ENCODE measurements at regions not wholly inside any gene's neighbourhood (a gene's known extent, or its start where the extent isn't known, plus 50 kb on each side); places are given as distances from the start of the nearest gene placed in this dataset.

DNA sequence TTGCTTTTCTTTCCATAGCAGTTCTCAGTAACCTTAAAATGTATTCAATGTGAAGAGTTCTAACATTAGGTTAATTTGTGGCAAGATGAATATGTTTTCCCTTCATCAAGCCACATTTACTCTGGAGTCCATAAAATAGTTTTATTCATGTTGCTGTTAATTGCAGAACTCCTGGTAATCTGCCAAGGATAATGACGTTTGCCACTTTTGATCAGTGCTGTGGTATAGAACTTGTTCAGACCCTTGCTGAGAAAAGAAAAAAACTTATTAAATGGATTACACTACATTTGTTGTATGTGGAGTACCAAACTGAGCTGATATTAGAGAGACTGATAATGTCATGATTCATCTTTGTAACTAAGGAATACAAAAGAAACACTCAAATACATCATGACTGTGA, 212.4 kb upstream of the DMAC1 start:
- H3K9me3 Mint-ChIP-seq, result peaks cover 3% of the 10 kb centered on the region
- H3K4me3 Mint-ChIP-seq, result no peak overlapping the region
- no peak for ATAC-seq
- no peaks in the 10 kb centered on the region for H3K4me1 Mint-ChIP-seq
- no peaks in the 10 kb centered on the region for H3K36me3 Mint-ChIP-seq
- DNase-seq (ENCODE audit: low spot score in 2 of 2), result no peak
- H3K27ac Mint-ChIP-seq, result no peak overlapping the region

DNA sequence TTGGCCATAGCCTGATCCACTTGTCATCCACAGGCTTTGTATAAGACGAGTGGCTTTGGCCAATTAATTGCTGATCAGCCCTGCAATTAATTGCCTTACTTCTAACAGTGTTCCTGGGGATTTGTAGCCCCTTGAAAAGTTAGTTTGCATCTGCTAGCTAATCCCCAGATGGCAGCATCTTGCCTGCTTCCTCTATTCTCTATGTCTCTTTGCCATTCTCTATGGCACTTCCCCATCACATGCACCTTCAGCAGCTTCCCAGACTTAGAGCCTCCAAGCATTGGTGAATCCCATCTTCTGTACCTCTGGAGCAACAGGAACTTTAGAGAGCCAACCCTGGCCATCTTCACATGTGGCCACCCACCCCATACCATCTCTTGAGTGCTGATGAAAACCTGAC, 197.0 kb upstream of the DMAC1 start:
- peaks cover 5% of the 10 kb centered on the region for H3K4me1 Mint-ChIP-seq
- no peak overlapping the region for H3K27ac Mint-ChIP-seq
- H3K36me3 Mint-ChIP-seq, result no peaks in the 10 kb centered on the region
- H3K4me3 Mint-ChIP-seq, result no peak overlapping the region
- DNase-seq (ENCODE audit: low spot score in 2 of 2) (no peak), ATAC-seq (no peak)
- no peaks in the 10 kb centered on the region for H3K9me3 Mint-ChIP-seq

GRCh38 chr9:7988644-7989280, 189.2 kb upstream of the DMAC1 start:
- no peaks in the 10 kb centered on the region for H3K9me3 Mint-ChIP-seq
- H3K4me3 Mint-ChIP-seq, result no peak overlapping the region
- peaks cover 8% of the 10 kb centered on the region for H3K4me1 Mint-ChIP-seq
- DNase-seq (ENCODE audit: low spot score in 2 of 2) (no peak), ATAC-seq (no peak)
- H3K36me3 Mint-ChIP-seq, result no peaks in the 10 kb centered on the region
- no peak overlapping the region for H3K27ac Mint-ChIP-seq

GRCh38 chr9:7984692-7985091, 185.1 kb upstream of the DMAC1 start:
- H3K4me1 Mint-ChIP-seq, result peaks cover 28% of the 10 kb centered on the region
- DNase-seq (ENCODE audit: low spot score in 2 of 2), result no peak

GRCh38 chr9:7984203-7984602, 184.6 kb upstream of the DMAC1 start:
- Mint-ChIP-seq H3K9me3 (no peaks in the 10 kb centered on the region), H3K36me3 (no peaks in the 10 kb centered on the region), H3K4me1 (peaks cover 28% of the 10 kb centered on the region), H3K27ac (no peak overlapping the region), H3K4me3 (no peak overlapping the region)
- DNase-seq (ENCODE audit: low spot score in 2 of 2) (no peak), ATAC-seq (no peak)

More at GRCh38 chr9:7984692-7985091, 185.1 kb upstream of the DMAC1 start:
- H3K36me3 Mint-ChIP-seq, result no peaks in the 10 kb centered on the region
- no peak overlapping the region for H3K27ac Mint-ChIP-seq
- H3K9me3 Mint-ChIP-seq, result no peaks in the 10 kb centered on the region
- no peak overlapping the region for H3K4me3 Mint-ChIP-seq
- no peak for ATAC-seq

- no peak for DNase-seq (ENCODE audit: low spot score in 2 of 2)
- Mint-ChIP-seq H3K4me1 (peaks cover 25% of the 10 kb centered on the region), H3K9me3 (no peaks in the 10 kb centered on the region), H3K27ac (no peak overlapping the region), H3K4me3 (no peak overlapping the region), H3K36me3 (no peaks in the 10 kb centered on the region)
- no peak for ATAC-seq
Measured at GRCh38 chr9:7983490-7983889, 183.9 kb upstream of the DMAC1 start.

DNA sequence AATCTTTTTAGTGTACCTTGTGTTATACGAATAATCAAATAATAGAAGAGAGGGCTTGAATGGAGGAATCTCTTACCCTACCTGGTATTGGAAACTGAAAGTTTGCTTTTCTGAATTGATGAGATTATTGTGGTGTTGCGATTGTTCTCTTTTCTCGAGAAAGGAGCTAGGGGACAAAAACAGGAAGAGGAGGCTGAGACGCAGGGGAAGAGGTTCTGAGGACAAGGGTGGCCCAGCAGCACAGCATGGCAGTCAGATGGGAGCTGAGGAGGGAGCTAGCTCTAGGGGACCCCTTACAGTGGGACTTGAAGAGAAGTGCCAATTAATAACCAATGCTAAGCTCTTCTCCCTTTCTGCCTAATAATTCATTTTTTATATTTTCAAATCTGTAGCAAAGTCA, 183.3 kb upstream of the DMAC1 start:
- Mint-ChIP-seq H3K27ac (no peak overlapping the region), H3K4me3 (peak overlapping the region; percentile 6), H3K9me3 (no peaks in the 10 kb centered on the region), H3K4me1 (peaks cover 30% of the 10 kb centered on the region), H3K36me3 (no peaks in the 10 kb centered on the region)
- ATAC-seq (no peak), DNase-seq (ENCODE audit: low spot score in 2 of 2) (no peak)

GRCh38 chr9:7980691-7981289, 181.2 kb upstream of the DMAC1 start:
- H3K27ac Mint-ChIP-seq, result no peak overlapping the region
- peaks cover 49% of the 10 kb centered on the region for H3K4me1 Mint-ChIP-seq
- no peak for ATAC-seq
- DNase-seq (ENCODE audit: low spot score in 2 of 2), result no peak
- H3K4me3 Mint-ChIP-seq, result no peak overlapping the region
- no peaks in the 10 kb centered on the region for H3K9me3 Mint-ChIP-seq
- peaks cover 6% of the 10 kb centered on the region for H3K36me3 Mint-ChIP-seq

DNA sequence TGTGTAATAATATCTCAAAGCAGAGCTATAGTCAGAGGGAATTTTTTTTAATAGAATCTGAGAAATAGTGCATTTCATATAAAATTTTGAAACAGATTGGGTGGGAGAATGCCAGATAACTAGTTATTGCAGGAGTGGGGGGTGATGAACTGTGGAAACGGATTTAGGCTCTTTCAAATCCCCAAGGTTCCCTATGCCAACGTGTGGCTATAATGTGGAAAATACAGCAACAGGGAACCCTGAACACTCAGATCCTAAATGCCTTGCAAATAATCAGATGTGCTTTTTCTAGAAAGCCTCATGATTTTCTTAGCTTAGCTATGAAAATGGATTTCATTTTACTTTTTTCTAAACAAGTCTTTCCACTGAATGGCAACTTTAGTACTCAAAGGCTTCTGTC, 180.5 kb upstream of the DMAC1 start:
- no peak overlapping the region for H3K4me3 Mint-ChIP-seq
- H3K9me3 Mint-ChIP-seq, result no peaks in the 10 kb centered on the region
- peaks cover 6% of the 10 kb centered on the region for H3K36me3 Mint-ChIP-seq
- no peak for ATAC-seq
- peaks cover 54% of the 10 kb centered on the region for H3K4me1 Mint-ChIP-seq
- DNase-seq (ENCODE audit: low spot score in 2 of 2), result no peak
- H3K27ac Mint-ChIP-seq, result no peak overlapping the region

DNA sequence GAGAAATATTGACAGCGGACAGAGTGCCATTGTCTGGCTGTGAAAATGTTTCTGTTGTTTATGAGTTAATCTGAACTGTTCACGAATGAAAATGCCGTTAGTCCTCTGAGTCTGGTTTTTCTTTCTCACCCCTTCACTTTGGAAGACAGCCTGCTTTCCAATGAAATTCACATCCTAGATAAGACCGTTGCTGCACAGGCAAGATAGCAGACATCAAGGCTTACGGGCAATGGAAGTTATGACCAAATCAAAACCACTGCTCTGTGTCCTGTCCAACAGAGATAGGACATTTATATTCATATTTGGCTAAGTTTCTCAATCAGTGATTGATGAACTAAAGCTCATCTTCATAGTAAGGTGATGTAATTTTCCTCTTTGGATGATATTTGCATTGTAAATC, 180.0 kb upstream of the DMAC1 start:
- H3K4me1 Mint-ChIP-seq, result peaks cover 58% of the 10 kb centered on the region
- no peak overlapping the region for H3K4me3 Mint-ChIP-seq
- DNase-seq (ENCODE audit: low spot score in 2 of 2) (no peak), ATAC-seq (no peak)
- no peak overlapping the region for H3K27ac Mint-ChIP-seq
- peaks cover 6% of the 10 kb centered on the region for H3K36me3 Mint-ChIP-seq
- no peaks in the 10 kb centered on the region for H3K9me3 Mint-ChIP-seq

DNA sequence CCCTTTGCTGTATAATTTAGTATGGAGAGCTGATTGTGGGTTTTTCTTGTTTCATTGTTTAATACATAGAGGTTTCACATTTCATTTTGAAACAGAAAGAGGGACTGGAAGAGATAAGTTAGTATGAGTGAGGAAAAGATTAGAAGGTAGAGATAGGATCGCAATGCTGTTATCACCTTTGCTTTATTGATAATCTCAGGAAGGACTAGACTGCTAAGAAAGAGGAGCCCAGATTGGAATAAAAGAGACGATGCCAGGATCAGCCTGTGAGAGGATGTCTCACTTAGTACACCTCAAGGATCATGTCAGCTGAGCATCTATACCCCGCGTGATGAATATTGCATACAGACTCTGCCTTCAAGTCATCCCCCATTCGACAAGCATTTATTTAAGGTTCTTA, 178.0 kb upstream of the DMAC1 start:
- Mint-ChIP-seq H3K9me3 (no peaks in the 10 kb centered on the region), H3K4me3 (no peak overlapping the region), H3K27ac (no peak overlapping the region), H3K4me1 (peaks cover 63% of the 10 kb centered on the region), H3K36me3 (peaks cover 6% of the 10 kb centered on the region)
- DNase-seq (ENCODE audit: low spot score in 2 of 2), result no peak
- ATAC-seq, result no peak

DNA sequence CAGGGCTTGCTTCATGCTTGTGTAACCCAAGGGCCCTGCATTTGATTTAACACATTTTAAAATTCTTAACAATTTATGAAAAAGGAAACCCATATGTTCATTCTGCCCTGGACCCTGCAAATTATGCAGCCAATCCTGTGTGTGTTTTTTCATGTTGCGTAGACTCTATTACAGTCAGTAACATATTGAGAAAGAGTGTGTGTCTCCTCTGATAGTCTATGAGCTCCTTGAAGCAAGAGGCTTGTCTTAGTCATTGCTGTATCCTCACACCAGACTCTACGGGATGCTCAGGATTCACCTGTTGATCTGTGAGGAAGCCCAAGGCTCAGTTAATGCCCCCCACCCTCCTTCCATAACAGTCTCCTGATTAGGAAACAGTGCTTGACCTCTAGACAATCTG, 177.3 kb upstream of the DMAC1 start:
- H3K4me3 Mint-ChIP-seq, result no peak overlapping the region
- no peak for ATAC-seq
- H3K4me1 Mint-ChIP-seq, result peaks cover 62% of the 10 kb centered on the region
- no peaks in the 10 kb centered on the region for H3K9me3 Mint-ChIP-seq
- H3K36me3 Mint-ChIP-seq, result peaks cover 6% of the 10 kb centered on the region
- no peak for DNase-seq (ENCODE audit: low spot score in 2 of 2)
- peak overlapping the region; percentile 8 for H3K27ac Mint-ChIP-seq

DNA sequence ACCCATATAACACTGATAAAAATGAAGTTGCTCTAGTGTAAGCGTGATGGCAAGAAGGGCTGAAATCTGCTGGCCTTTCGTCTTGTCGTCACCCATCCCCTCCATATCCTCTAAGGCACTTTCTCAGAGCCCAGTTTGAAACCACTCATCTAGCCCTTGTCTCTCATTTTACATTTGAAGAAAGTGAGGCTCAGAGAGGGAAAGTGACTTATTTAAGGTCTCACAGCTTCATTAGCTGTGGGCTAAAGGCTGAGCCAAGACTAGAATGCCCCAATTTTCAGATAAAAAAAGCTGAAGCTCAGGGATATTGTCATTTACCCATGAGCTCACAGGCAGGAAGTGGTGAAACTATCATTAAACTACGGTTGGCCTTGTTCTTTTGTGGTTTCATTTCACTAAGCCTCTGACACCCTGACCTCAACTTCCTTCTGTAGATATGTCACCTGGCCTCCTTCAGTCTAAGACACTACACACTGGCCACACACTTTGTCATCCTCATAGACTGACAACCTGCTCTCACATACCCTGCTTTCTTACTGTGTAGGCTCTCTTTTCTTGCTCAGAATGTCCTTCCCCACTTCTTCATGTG, 176.7 kb upstream of the DMAC1 start:
- Mint-ChIP-seq H3K4me3 (peak overlapping the region; percentile 0), H3K36me3 (peaks cover 6% of the 10 kb centered on the region), H3K27ac (peak overlapping the region; percentile 8), H3K4me1 (peaks cover 56% of the 10 kb centered on the region), H3K9me3 (no peaks in the 10 kb centered on the region)
- DNase-seq (ENCODE audit: low spot score in 2 of 2) (peak; percentile 28 to 73), ATAC-seq (peak; percentile 99)

GRCh38 chr9:7975336-7975735, 175.8 kb upstream of the DMAC1 start:
- H3K4me1 Mint-ChIP-seq, result peaks cover 49% of the 10 kb centered on the region
- peak overlapping the region; percentile 45 for H3K4me3 Mint-ChIP-seq
- ATAC-seq, result no peak
- H3K36me3 Mint-ChIP-seq, result peaks cover 6% of the 10 kb centered on the region
- H3K9me3 Mint-ChIP-seq, result no peaks in the 10 kb centered on the region
- H3K27ac Mint-ChIP-seq, result peak overlapping the region; percentile 50
- no peak for DNase-seq (ENCODE audit: low spot score in 2 of 2)

GRCh38 chr9:7974335-7974960, 174.9 kb upstream of the DMAC1 start:
- H3K36me3 Mint-ChIP-seq, result peaks cover 6% of the 10 kb centered on the region
- H3K27ac Mint-ChIP-seq, result peak overlapping the region; percentile 50
- DNase-seq (ENCODE audit: low spot score in 2 of 2), result peak in 1 of 2 donors; percentile 52
- peak; percentile 62 for ATAC-seq
- H3K4me3 Mint-ChIP-seq, result peak overlapping the region; percentile 45
- no peaks in the 10 kb centered on the region for H3K9me3 Mint-ChIP-seq
- H3K4me1 Mint-ChIP-seq, result peaks cover 49% of the 10 kb centered on the region

DNA sequence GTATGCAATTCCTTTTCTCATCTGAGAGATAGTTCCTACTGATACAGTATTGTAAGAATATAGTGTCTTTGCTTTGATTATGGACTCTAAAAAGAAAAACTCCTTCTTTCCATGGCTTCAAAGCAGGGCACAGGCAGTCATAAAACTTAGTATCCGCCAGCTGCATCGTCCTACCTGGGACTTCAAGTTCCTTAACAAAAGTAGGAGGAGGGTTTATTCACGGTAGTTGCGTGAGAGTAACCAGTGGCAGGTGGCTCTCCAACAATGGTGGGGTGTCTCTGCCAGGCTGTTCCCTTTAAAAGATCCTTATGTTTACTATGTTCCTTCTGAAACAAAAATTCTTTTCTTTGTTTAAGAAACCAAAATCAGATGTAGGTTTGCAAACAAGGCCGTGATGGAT, 173.5 kb upstream of the DMAC1 start:
- Mint-ChIP-seq H3K36me3 (peaks cover 6% of the 10 kb centered on the region), H3K27ac (no peak overlapping the region), H3K4me3 (no peak overlapping the region), H3K9me3 (no peaks in the 10 kb centered on the region), H3K4me1 (peaks cover 41% of the 10 kb centered on the region)
- ATAC-seq (no peak), DNase-seq (ENCODE audit: low spot score in 2 of 2) (no peak)
